ENCODE measurements at regions not wholly inside any gene's neighbourhood (a gene's known extent, or its start where the extent isn't known, plus 50 kb on each side); places are given as distances from the start of the nearest gene placed in this dataset.

- no peak for DNase-seq
These were observed 132.0 kb upstream of the IL12A start for GRCh38 chr3:159856590-159857104.

GRCh38 chr3:159857840-159858239, 130.8 kb upstream of the IL12A start:
- no peak for DNase-seq

- no peak for DNase-seq
These were observed 130.0 kb upstream of the IL12A start for GRCh38 chr3:159858650-159859049.

DNA sequence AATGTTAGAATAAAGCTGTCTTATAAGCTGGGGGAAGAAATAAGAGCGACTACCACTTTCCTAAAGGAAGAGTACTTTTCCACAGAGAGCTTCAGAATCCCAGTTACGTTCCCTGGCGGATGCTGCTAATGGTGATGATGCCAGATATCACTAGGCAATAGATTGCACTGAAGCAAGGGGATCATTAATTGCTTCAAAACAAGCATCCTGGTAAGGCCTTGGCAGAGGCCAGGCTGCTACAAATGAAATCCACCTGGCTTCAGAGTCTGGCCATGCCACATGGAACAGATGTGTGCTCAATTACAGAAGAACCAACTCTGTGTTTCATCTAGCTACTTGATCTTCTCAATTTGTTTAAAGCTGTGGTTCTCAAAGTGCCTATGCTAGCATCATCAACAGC, 129.2 kb upstream of the IL12A start:
- DNase-seq, result no peak

- no peak for DNase-seq
These were observed 128.8 kb upstream of the IL12A start for GRCh38 chr3:159859836-159860235.

DNA sequence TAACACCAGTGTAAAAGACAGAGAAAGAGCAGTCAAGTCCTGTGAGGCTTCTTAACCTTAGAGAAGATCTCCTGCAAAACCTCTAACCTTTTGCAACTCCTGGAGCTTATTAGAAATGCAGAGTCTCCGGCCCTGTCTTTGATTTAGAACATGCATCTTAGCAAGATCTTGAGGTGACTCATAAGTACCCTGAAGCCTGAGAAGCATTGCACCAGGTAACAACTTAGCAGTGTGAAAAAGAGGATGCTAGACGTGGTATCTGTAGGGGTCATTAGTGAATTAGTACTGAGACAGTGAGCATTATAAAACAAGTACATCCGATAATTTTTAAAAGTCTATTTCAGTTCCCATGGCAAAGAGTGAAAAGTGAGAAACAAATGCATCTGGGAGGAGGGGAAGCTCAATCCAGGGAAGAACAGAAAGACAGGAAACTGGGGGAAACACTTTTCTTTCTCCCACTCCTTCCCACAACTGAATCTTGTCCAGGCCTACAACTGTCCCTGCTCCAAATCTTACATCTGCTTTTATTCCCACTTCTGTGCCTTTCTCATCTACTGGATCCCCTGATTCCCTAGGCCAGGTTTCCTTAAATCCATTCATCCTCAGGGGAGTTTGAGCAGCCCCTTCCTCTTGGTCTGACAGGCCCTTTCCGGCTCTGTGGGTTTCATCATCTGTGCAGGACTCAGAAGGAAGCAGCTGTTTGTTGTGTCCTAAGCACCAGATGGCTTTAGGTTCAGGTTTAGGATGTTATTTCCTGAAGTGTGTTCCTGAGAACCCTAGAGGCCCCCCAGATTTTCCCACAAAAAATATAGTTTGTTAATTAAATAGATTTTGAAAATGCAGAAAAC, 128.1 kb upstream of the IL12A start:
- no peak for DNase-seq

- no peak for DNase-seq
These were observed 127.2 kb upstream of the IL12A start for GRCh38 chr3:159861369-159861987.

GRCh38 chr3:159865041-159865579, 123.5 kb upstream of the IL12A start:
- no peak for DNase-seq

GRCh38 chr3:159866201-159866746, 122.4 kb upstream of the IL12A start:
- no peak for DNase-seq

- no peak for DNase-seq
These were observed 121.3 kb upstream of the IL12A start for GRCh38 chr3:159867372-159867771.

GRCh38 chr3:159870723-159871122, 117.9 kb upstream of the IL12A start:
- DNase-seq, result no peak

DNA sequence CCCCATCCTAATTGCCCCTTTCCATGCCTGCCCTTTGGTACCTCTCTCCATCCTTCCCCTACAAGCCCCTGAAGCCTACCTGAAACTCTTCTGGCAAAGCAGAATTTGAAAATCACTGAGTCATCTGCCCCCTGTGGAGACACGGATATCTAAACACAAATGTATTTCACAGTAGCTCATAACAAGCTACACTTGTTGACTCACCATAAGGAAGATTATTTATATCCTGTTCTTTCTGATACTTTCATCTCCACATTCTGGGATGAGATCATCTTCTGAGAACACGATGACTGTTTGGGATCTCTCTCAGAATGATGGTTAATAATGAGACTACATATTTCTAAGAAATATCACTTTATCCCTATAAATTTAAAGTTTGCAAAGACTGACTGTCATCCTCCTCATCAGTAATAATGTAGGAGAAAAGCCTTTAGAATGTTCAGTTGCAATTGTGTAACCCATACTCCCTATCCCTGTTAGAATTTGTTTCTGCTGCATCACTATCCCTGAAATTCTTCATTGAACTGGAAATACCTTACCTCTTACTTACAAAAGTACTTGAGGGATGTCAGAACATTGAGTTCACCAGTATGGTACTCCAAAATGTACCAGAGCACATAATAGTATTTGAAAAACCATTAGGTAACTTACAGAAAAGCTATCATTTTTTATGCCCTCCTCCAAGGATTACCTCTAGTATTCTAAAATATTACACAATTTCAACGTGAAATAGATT, 116.1 kb upstream of the IL12A start:
- DNase-seq, result no peak

GRCh38 chr3:159875116-159875515, 113.5 kb upstream of the IL12A start:
- DNase-seq, result no peak

- DNase-seq, result no peak
These were observed 110.7 kb upstream of the IL12A start for GRCh38 chr3:159877924-159878323.

DNA sequence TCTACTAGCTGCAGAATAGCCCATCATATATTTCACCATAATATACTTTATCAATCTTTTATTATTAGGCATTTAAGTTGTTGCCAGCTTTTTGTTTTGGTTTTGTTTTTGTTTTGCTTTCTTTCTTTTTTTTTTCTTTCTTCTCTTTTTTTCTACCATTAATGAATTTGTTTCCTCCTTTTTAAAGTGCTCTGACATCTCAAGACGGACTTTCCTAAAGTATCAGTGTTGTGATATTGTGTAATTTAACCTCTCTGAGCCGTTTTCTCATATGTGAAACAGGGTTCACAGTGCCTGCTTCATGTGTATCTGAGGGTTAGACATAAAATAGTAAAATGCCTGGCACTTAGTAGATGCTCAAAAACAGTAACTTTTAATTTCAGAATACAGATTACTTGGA, 109.5 kb upstream of the IL12A start:
- DNase-seq, result no peak

DNA sequence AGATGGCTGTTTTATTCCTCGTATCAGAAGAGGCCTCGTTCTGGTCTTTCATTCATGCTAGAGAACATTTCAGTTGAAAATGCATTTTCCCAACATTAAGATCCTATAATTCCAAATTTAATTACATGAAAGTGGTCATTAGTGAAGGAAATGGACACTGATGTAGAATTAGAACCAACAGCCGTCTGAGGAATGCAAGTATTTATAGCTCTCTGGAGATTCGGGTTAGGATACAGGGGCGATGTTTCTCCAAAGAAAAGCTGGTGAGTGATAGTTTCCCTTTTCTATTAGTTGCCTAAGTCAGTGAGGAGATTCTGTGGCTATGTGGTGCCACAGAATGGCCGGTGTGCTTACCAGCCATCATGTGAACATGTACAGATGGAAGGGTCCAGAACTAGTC, 109.0 kb upstream of the IL12A start:
- DNase-seq, result no peak

GRCh38 chr3:159881208-159881607, 107.4 kb upstream of the IL12A start:
- no peak for DNase-seq

DNA sequence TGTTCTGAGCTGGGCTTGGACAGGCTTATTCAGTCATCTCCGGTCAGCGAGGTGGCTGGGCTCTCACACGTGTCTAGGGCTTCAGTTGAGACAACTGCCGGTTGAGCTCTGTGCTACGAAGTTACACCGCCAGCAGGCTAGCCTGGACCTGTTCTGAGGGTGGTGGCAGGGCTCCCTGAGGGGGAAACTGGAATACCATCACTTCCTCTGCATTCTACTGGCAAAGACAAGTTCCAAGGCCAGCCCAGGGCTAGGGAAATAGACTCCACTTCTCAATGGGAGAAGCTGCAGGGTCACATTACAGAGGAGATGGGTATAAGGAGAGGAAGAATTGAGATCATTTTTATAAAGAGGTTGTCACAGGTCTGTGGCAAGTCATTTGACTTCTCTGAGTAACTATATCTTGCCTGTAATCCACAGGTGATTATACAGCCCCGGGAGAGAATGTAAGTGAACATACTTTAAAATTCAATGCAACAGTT, 106.8 kb upstream of the IL12A start:
- DNase-seq, result no peak

- no peak for DNase-seq
These were observed 106.3 kb upstream of the IL12A start for GRCh38 chr3:159882367-159882766.

- DNase-seq, result no peak
These were observed 105.5 kb upstream of the IL12A start for GRCh38 chr3:159882790-159883779.

DNA sequence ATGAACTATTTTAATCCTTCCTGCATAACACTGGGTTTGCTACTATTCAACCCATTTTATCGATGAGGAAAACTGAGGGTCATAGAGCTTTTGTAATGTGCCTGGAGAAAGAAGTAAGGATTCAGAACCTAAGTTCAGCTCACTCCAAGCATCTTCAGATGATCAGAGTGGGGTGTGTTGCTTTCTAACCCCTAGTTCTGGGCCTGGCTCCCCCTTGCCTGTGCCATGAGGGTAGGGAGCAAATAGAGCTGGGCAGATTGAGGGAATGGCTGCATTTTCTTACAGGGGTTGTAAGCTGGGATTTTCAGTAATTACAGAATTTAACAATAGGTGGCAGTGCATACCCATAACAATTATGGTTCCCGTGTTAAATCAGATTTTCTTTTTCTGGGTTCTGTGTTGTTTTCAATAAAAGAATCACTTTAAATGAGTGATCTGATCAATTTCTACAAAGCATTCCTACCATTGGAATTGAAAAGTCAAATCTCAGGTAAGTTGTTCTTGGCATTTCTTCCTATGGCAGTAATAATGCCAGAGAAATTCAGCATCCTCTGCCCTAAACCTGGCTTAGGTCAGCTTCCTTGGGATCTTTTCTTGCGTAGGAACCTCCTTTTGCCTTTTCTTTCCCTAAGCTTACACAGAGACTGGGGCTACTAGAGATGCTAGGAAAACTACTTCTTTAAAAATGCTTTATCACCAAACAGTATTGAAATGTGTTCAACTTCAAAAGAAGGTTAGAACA, 103.8 kb upstream of the IL12A start:
- no peak for DNase-seq

Data from activated CD4-positive, alpha-beta T cell treated with anti-CD3 and anti-CD28 coated beads, Interleukin-2, amount 50 U/mL, for 1 hour (primary cell).